HS-27A (cell line): ENCODE measurements at regions not wholly inside any gene's neighbourhood (a gene's known extent, or its start where the extent isn't known, plus 50 kb on each side); places are given as distances from the start of the nearest gene placed in this dataset.

ENCODE experiments used
- DNase-seq: peaks from one replicate; pipeline ENCODE4 v3.0.0-alpha.2; 2012; ENCODE audit warnings: low read depth, missing footprints

DNA sequence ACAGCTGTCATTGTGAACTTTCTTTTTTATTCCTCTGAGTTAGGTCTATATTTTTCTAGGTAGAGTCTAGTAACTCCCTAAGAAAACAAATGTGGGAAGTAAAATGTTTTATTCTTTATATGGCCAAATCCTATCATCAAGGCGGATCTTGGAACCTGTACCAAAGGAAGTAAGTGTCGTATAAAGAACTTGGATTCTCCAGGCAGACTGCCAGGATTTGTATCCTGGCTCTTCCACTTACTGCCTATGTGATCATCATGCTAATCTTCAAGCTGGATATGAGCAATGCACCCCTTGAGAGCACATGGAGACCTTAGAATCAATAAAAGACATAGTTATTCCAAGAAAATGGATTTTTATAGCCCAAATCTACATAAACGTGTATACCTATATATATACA, 286.5 kb downstream of the PCDH17 start:
- DNase-seq: no peak

GRCh38 chr13:57918913-57919312, 287.4 kb downstream of the PCDH17 start:
- no peak for DNase-seq

DNA sequence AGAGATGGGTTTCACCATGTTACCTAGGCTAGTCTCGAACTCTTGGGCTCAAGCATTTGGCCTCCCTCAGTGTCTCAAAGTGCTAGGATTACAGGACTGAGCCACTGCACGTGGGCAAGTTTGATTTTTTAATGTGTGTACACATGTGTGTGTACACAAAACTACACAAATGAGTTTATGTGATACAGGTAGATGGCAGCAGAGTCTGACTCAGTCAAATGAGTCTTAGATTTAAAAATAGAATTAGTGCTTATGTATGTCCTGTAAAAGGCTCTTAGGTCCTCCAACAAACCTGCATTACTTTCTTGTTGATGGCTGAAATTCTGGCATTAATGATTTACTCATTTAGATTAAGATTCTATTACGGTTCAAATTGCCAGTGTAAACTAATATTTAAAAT, 293.7 kb downstream of the PCDH17 start:
- no peak for DNase-seq

GRCh38 chr13:57925751-57926150, 294.2 kb downstream of the PCDH17 start:
- DNase-seq: no peak

GRCh38 chr13:57932061-57932460, 300.5 kb downstream of the PCDH17 start:
- no peak for DNase-seq

DNA sequence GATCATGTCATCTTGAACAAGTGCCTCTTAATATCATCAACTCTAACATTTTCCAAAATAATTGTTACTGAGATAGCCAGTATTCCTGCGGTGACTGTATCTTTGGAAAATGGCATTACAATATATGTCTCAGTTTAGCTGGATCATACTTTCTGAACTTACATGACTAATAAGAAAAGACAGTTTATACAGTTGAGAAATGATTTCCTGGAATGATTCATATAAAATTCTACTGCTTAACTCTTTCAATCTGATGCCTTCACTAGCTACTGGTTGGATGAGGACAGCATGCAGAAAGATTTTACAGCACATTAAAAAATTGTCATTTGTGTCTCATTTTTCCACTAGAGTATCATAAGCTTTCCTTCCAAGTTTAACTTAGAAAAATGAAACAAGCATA, 302.1 kb downstream of the PCDH17 start:
- no peak for DNase-seq

DNA sequence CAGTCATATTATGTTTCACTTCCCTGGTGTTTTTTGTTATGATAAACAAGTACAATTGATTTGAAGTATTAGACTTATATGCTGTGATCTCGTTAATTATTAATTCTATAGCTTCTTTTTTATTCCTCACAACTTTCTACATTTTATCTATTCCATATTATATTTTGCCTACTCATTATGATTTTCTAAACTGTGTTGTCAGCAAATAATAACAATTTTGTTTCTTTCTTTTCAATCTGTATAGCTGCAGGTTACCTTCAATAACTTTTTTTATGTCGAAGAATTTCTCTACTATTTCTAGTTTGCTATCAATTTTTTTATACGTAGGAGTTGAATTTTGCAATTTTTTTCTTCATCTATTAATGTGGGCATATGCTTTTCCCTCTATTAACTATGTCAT, 304.4 kb downstream of the PCDH17 start:
- no peak for DNase-seq

- no peak for DNase-seq
Observed at GRCh38 chr13:57946361-57946760, 314.8 kb downstream of the PCDH17 start.

DNA sequence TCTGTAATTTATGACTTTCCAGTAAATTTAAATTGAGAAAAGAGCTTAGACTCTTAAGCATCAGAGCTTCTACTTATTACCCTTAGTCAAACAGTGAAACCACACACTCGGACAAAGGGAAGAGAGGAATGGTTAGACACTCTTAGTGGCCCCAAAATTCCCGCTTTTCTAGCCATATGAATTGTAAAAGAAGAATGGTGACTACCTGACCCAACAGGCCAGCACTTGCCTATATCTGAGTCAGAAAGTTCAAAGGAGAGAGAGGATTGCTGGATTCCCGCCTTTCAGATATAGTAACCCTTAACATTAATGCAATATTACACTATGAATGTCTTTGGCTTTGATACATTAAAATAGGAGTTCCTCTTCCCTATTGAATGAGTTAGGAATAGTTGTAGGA, 317.3 kb downstream of the PCDH17 start:
- DNase-seq: no peak

GRCh38 chr13:57969951-57970350, 338.4 kb downstream of the PCDH17 start:
- no peak for DNase-seq

- DNase-seq: no peak
Observed at GRCh38 chr13:57970404-57970803, 338.9 kb downstream of the PCDH17 start.

DNA sequence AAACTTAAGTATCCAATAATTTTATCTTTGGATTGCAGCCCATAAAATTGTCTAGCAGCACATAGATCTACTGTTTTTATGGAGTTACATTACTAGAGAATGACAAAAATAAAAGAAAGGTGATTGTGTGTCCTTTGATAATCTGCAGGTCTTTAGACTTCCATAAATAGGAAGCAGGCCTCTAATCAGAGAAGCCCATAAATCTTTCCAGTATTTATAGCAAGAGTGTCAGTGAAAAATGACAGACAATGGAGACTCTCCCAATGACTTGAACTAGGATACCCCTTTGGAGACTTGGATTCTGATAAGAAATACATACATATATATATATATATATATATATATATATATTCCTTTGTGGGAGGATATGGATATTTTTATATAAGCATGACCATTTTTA, 351.2 kb downstream of the PCDH17 start:
- DNase-seq: no peak

- DNase-seq: no peak
Observed at GRCh38 chr13:57988276-57988675, 356.7 kb downstream of the PCDH17 start.

DNA sequence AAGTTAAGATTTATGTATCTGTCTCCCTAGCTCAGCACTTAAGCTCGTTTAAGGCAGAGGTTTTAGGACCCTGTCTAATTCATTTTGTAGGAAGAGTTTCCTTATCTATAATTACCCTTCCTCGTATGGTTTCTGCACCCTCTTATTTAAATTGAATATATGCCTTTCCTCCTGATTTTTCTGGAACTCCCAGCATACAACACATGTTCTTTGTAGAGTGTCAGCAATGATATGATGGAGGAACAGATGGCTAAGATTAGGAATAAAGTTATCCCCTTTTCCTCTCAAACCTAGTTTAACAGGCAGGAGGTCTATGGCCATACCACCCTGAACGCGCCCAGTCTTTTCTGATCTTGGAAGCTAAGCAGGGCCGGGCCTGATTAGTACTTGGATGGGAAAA, 359.5 kb downstream of the PCDH17 start:
- no peak for DNase-seq

DNA sequence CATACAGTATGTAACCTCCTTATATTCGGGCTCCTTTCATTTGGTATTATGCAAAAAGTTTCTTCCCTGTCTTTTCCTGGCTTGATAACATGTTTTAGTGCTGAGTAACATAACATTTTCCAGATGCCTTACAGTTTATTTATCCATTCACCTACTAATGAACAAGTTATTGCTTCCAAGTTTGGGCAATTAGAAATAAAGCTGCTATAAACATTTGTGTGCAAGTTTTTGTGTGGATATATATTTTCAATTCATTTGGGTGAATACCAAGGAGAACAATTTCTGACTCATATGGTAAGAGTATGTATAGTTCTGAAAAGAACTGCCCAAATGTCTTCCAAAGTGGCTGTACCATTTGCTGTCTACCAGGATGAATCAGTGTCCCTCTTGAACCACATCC, 360.9 kb downstream of the PCDH17 start:
- no peak for DNase-seq

GRCh38 chr13:57996717-57997116, 365.2 kb downstream of the PCDH17 start:
- DNase-seq: no peak

- DNase-seq: no peak
Observed at GRCh38 chr13:58004751-58005150, 373.2 kb downstream of the PCDH17 start.

GRCh38 chr13:58018020-58018419, 386.5 kb downstream of the PCDH17 start:
- no peak for DNase-seq

DNA sequence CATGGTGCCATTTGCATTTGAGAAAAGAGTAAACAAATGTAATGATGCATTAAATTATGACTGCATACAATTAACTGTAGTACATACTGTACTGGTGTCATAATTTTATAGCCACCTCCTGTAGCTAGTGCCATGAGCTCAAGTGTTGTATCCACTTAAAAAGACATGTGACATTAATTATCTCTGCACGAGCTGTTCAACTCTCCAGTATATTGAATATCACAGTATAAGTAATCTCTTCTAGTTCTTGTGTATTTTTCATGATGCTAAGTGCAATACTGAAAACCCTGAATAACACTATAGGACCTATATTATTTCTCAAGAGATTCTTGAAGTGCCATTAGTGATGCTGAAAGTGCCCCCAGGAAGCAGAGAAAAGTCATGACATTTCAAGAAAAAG, 387.3 kb downstream of the PCDH17 start:
- DNase-seq: no peak

DNA sequence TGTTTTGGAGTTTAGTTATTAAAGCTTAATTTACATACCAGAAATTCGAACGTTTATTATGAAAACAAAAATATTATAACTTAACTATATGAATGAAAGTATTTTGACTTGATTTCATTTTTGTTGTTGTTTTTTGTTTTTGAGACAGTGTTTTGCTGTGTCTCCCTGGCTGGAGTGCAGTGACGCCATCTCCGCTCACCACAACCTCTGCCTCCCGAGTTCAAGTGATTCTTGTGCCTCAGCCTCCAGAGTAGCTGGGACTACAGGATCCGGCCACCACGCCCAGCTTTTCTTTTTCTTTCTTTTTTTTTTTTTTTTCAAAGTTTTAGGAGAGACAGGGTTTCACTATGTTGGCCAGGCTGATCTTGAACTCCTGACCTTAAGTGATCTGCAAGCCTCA, 392.6 kb downstream of the PCDH17 start:
- DNase-seq: no peak

DNA sequence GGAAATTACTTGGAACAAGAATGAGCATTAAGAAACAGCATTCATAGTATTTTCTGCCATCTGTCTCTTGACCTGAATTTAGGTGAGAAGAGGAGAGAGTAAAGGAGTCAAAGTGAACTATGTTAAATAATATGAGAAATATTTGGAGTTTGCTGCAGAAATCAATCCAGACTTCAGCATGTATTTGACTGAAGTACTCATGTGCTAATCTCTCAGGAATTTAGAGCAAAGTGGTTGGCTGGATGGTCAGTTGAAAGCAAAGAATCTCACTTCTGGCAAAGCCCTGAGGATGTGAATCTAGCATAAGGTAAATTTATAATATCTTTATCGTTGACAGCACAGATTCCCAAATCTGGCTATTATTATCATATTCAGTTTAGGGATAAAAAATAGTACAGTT, 394.3 kb downstream of the PCDH17 start:
- no peak for DNase-seq

- DNase-seq: no peak
Observed at GRCh38 chr13:58032676-58033460, 401.3 kb downstream of the PCDH17 start.

DNA sequence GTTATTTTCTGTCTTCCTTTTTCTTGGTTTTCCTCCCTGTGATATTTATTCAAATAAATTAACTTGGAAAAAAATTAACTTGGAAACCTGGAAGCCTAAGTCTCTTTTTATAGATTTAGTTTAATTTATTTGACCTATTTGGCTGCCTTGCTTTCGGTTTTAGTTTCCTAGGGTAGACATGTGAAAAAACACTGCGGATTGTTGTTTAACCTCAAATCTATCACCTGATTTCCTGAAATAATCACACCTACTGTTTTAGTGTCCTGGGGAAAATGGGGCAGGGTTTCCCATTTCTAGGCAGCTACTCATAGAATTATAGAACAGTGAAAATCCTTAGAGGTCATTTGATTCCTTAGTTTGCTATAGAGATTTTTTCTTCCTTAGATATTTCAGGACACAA, 412.4 kb downstream of the PCDH17 start:
- no peak for DNase-seq

DNA sequence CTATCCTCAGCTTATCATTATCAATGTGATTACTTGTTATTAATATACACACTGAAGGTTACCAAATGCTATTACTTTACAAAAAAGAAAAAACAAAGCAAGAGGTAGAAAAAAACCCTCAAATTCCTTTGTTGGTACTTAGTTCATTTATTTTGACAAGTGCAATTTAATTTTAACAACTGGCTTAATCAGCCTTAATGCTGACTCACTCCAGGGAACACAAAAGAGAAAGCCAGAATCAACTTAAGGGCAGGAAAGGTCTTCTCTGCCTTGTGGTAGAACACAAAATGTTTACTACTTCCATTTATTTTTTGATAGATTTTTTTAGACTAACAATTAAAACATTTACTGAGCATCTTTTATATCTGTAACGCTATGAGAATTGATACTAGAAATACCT, 417.1 kb downstream of the PCDH17 start:
- no peak for DNase-seq
